AML-193 (cell line): ENCODE measurements at regions not wholly inside any gene's neighbourhood (a gene's known extent, or its start where the extent isn't known, plus 50 kb on each side); places are given as distances from the start of the nearest gene placed in this dataset.

Source experiments
- DNase-seq, 2 experiments: peaks; one replicate each; lab custom pipeline; 2025; lab: John Stamatoyannopoulos, UW

GRCh38 chr14:82138431-82138830 is 604.8 kb upstream of the SEL1L start:
- no peak for DNase-seq

GRCh38 chr14:82146846-82147245 is 613.2 kb upstream of the SEL1L start:
- no peak for DNase-seq

GRCh38 chr14:82153689-82154088 is 620.0 kb upstream of the SEL1L start:
- DNase-seq, result no peak

GRCh38 chr14:82159624-82160023 is 626.0 kb upstream of the SEL1L start:
- DNase-seq, result no peak

GRCh38 chr14:82180139-82180538 is 646.5 kb upstream of the SEL1L start:
- DNase-seq, result no peak

GRCh38 chr14:82182646-82183045 is 649.0 kb upstream of the SEL1L start:
- DNase-seq, result no peak

GRCh38 chr14:82190742-82191141 is 657.1 kb upstream of the SEL1L start:
- DNase-seq, result no peak

GRCh38 chr14:82192387-82192786 is 658.7 kb upstream of the SEL1L start:
- DNase-seq, result no peak

- DNase-seq, result no peak
Measured at GRCh38 chr14:82223276-82223675, 689.6 kb upstream of the SEL1L start.

- no peak for DNase-seq
Measured at GRCh38 chr14:82224610-82225009, 691.0 kb upstream of the SEL1L start.

GRCh38 chr14:82230748-82231147 is 697.1 kb upstream of the SEL1L start:
- DNase-seq, result no peak

GRCh38 chr14:82238649-82239048 is 705.0 kb upstream of the SEL1L start:
- no peak for DNase-seq

GRCh38 chr14:82239223-82239622 is 705.6 kb upstream of the SEL1L start:
- DNase-seq, result no peak

- DNase-seq, result no peak
Measured at GRCh38 chr14:82244791-82245190, 711.1 kb upstream of the SEL1L start.

- DNase-seq, result no peak
Measured at GRCh38 chr14:82251494-82251893, 717.8 kb upstream of the SEL1L start.

GRCh38 chr14:82270286-82270685 is 736.6 kb upstream of the SEL1L start:
- DNase-seq, result no peak

GRCh38 chr14:82298811-82299210 is 765.2 kb upstream of the SEL1L start:
- no peak for DNase-seq

- DNase-seq, result no peak
Measured at GRCh38 chr14:82309199-82309598, 775.5 kb upstream of the SEL1L start.

- DNase-seq, result no peak
Measured at GRCh38 chr14:82313889-82314288, 780.2 kb upstream of the SEL1L start.

GRCh38 chr14:82328442-82328841 is 794.8 kb upstream of the SEL1L start:
- DNase-seq, result no peak

GRCh38 chr14:82341261-82341810 is 807.7 kb upstream of the SEL1L start:
- DNase-seq, result no peak

GRCh38 chr14:82342596-82342995 is 808.9 kb upstream of the SEL1L start:
- DNase-seq, result no peak

- no peak for DNase-seq
Measured at GRCh38 chr14:82345184-82345583, 811.5 kb upstream of the SEL1L start.

- DNase-seq, result no peak
Measured at GRCh38 chr14:82354126-82354525, 820.5 kb upstream of the SEL1L start.

- DNase-seq, result no peak
Measured at GRCh38 chr14:82359201-82359600, 825.5 kb upstream of the SEL1L start.
